NCI-H2029 treated with DMSO at 0.1 percent for 48 hours (cell line): ENCODE measurements at regions not wholly inside any gene's neighbourhood (a gene's known extent, or its start where the extent isn't known, plus 50 kb on each side); places are given as distances from the start of the nearest gene placed in this dataset.
A peak's percentile ranks its signal among the peaks of the same experiment; 100 is the strongest.

Experiments used
- DNase-seq: peaks from one replicate; lab custom pipeline; 2025; lab: John Stamatoyannopoulos, UW

GRCh38 chr11:45347348-45348082 lies 61.4 kb upstream of the SYT13 start:
- no peak for DNase-seq

- no peak for DNase-seq
These were observed 59.4 kb upstream of the SYT13 start for GRCh38 chr11:45345491-45345890.

GRCh38 chr11:45344028-45344427 lies 57.9 kb upstream of the SYT13 start:
- no peak for DNase-seq

GRCh38 chr11:45343444-45343843 lies 57.3 kb upstream of the SYT13 start:
- DNase-seq: no peak

GRCh38 chr11:45341372-45341771 lies 55.2 kb upstream of the SYT13 start:
- DNase-seq: no peak

- peak; percentile 81 for DNase-seq
These were observed 53.8 kb upstream of the SYT13 start for GRCh38 chr11:45339729-45340519.

GRCh38 chr11:45337583-45338360 lies 51.6 kb upstream of the SYT13 start:
- DNase-seq: no peak

- no peak for DNase-seq
These were observed 50.0 kb upstream of the SYT13 start for GRCh38 chr11:45336136-45336535.
